Left renal pelvis (tissue), 4 donors: ENCODE measurements at regions not wholly inside any gene's neighbourhood (a gene's known extent, or its start where the extent isn't known, plus 50 kb on each side); places are given as distances from the start of the nearest gene placed in this dataset.

Experiments used
- DNase-seq, 4 donors: peaks; one replicate each; pipeline ENCODE4 v3.0.0-alpha.2; 2013; ENCODE audit warnings: low read depth in 4 of 4, low spot score in 3 of 4

DNA sequence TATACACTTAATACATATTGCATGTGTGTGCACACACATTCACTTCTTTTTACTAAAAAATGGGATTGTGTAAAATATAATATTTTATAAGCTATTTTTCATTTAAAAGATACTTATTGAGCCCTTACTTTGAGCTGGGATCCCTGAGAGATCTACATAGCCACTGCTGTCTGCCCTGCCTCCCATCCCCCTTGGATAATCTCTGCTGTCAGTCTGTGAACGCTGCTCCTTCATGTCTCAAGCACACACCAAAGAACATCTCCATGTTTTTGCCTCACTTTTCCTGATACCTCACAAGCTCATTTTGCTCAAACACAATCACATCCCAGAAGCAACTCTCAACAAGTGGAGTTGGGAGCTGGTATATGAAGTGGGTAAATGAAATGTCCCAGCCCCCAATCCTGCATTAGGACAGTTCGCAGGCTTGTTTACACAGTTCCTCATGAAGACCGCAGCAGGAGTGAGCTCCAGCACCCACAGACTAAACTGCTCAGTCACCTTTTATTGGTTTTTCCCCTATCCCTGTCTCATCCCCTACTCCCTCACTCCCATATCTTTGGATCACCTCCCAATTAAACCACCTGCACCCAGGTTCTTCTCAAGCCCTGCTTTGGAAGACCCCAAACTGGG lies 108.3 kb upstream of the FRY start:
- DNase-seq, result no peak

DNA sequence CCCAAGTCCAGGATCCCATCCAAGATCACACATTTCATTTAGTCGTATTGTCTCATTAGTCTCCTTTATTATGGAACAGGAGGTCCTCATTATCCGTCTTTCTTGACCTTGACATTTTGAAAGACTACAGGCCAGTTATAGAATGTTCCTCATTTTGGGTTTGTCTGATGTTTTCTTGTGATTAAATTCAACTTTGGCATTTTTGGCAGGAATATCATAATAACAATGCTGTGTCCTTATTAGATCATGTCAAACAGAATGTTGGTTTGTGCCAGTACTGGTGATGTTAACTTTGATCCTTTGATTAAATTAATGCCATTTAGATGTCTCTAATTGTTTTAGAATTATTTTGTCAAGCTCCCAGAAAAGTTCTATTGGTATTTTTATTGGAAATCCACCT lies 106.5 kb upstream of the FRY start:
- DNase-seq, result no peak

DNA sequence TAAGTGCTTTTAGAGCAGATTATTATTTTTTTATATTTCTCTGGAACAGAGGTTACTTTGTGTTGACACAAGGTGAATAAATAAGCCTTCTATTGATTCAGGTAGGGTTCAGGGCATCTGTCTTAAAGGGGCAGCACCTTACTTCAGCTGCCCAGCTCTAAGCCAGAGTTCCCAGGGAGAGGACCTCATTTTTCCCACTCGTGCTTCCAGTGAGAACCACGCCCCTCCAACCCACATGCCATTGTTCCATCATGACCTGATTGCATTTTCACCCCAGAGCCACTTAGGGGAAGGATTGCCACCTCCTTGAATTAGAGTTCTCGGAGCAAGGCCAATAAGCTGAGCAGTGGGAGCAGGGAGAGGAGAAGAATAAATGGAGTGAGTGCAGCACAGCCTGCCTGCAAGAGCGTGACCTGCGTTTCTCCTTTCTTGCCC lies 104.3 kb upstream of the FRY start:
- DNase-seq, result no peak

DNA sequence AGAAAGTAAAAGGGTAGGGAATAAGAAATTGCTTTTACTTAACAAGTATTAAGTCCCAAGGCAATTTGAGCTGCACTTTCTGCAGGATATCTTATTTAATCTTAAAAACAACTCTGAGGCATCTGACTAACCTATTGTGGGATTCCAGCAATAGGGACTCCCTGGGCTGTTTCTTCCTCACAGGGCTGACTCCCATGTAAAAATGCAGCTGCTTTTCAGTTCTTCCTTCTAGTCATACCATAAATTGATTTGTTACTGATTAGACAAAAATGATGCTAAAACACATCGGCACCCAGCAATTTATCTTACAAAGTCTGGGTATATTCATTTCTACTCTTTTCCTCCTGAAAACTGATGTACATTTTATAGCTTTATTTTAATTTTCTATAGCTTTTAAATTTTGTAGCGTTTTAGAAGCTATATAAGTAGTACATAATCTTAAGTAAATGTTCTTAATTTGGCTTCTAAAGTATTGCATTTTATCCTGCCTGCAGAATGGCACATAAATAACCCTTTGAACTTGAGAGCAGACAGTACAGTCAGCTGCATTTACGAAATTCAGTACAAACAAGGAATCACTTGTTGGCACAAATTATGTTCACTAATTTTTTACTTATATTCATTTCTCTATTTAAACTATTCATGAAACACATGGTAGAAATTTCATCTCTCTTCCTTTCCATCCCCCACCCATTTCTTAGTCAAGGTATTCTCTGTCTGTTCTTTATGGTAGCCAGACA lies 102.4 kb upstream of the FRY start:
- DNase-seq, result no peak

DNA sequence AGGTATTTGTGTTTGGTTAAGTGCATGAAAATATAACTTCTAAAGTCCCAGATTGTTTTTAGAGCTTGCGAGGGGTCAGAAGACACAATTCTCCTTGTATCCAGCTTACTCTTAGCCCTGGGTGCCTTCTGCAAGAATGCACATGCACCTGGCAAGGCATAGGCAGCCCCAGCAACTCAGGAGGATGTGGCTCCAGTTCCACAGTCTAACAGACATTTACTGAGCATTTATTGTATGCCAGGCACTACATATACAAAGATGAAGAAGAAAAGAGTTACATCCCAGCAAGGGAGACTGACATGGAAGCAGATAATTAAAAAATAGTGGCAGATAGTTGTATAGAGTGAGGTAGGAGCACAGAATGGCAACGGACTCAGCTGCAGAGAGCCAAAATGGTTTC lies 101.1 kb upstream of the FRY start:
- DNase-seq, result no peak

- no peak for DNase-seq
These were observed 100.6 kb upstream of the FRY start for GRCh38 chr13:31930901-31931522.

- no peak for DNase-seq
These were observed 94.1 kb upstream of the FRY start for GRCh38 chr13:31937436-31937835.

GRCh38 chr13:31940076-31940475 lies 91.5 kb upstream of the FRY start:
- no peak for DNase-seq

GRCh38 chr13:31943591-31943990 lies 88.0 kb upstream of the FRY start:
- DNase-seq, result no peak

DNA sequence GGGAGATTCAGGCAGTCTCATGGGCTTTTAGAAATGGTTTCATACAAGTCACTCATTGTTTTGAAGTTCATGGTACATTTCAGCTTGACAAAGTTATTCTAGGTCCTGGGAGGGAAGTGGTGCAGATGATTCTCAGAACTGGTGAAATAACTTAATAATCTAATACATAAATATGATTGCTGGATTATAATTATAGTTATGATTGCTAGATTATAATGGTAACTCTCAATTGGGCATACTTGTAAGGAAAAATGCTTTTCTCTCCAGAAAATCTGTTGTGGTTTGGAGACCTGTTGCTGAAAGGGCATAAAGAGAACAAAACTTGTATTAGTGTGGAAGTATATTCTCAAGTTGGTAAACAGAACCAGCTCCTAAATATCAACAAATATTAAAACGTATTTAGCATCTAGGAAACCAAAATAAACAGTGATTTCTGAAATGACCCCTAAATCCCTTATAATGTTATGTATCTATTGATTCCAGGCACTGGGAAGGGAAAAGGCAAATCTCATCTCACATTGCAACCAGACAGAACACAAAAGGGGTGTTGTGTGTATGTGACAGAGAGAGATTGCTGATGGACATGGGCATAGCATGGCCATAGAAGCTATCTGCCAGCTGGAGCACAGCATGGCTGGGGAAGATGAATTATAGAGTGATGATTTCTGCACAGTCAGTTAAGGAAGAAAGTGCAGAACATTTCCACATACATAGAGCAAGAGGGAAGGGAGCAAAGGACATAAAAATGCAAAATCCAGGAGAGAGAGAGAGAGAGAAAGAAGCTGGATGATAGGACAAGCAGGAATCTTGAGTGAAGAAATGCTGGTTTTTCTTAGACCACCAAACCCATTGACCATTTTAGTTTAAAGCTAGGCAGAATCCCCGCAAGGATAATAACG lies 87.1 kb upstream of the FRY start:
- no peak for DNase-seq

DNA sequence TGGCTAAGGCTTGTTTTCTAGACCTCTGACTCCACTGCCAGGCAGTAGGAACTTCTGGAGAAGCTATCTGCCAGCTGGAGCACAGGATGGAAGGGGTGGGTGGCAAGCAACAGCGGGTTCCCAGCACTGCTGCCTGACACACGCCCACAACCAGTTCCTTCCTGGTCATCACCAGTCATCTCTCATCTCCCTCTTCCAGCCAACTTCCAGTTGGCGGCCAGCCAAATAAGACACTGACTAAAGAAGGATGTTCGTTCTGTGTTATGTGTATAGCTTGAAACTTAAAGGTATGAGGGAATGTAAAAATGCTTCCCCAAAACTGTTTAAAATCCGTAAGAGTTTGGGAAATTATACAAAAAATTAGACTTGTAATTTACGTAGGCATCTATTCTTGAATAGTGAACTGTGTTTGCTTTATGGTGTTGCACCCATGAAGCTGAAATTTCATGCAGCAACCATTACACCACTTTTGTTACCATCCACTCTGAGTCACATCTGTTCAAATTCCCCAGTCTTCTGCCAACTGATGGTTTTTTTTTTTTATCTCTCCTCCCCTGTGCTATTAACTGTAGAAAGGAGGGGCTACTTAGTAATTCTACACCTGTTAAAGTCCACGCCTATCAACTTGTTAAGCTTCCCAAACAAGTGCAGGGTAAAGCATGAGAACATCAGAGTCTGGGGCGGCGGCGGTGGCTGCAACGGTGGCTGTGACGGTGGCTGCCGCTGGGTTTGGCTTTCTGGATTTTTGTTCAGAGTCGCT lies 86.2 kb upstream of the FRY start:
- peak in 1 of 4 donors; percentile 37 for DNase-seq

GRCh38 chr13:31946091-31946770 lies 85.3 kb upstream of the FRY start:
- no peak for DNase-seq

GRCh38 chr13:31947105-31947504 lies 84.5 kb upstream of the FRY start:
- no peak for DNase-seq

DNA sequence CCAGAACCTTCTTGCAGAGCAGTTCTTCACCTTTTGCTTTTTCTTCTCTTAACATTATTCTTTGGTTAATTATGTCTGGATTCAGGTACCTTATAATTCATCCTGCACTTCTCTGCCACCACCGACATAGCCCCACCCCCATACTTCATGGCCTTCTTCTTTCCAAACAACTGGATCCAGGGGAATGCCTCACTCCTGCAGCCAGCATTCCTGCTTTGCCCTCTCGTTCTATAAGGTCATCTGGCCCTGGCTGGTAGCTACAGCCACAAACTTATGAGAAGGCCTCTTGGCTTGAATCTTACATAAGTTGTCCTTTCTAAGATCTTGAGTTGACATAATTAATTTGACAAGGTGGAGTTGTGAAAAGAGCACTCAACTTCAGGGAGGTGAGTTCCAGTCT lies 84.1 kb upstream of the FRY start:
- DNase-seq, result no peak

DNA sequence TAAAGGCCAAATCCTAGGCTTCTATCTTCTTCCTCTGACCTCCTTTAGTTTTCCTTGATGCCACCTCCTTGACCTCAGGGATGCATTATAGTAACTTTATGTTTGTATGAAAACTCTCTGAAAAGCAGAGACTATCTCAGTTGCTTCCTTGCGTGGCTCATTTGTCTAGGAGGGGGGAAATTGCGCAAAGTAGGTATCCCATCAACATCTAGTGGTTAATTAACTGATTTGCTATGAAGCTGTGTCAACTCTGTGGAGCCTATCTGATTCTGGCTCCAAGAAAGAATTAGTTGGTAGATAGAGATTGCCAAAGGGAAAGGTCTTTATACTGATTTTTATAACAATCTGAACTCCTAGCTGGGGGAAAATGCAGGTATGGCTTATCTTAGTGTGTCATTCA lies 82.1 kb upstream of the FRY start:
- DNase-seq, result no peak

- no peak for DNase-seq
These were observed 81.3 kb upstream of the FRY start for GRCh38 chr13:31950111-31950815.

DNA sequence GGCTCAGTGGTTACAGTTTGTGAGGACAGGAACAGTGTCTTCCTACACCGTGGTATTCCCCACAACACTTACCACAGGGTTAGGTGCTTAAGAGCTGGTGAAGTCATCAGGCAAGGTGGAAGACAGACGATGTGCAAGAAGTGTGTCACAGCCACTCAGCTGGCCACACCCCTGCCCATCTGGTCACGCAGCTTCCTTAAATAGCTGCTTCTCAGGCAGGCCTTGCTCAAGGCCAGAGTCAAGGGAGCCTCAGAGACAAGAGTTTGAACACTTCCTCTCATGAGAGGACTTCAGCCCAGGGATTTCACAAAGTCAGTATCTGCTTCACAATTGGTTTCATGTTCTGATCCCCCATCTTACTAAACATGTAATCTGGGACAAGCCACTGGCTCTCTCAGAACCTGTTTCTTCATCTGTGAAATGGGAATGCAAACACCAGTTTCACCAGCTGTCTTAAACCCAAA lies 80.3 kb upstream of the FRY start:
- DNase-seq, result no peak

GRCh38 chr13:31952641-31953380 lies 78.8 kb upstream of the FRY start:
- DNase-seq, result no peak
